GM12865 (cell line): ENCODE measurements at regions not wholly inside any gene's neighbourhood (a gene's known extent, or its start where the extent isn't known, plus 50 kb on each side); places are given as distances from the start of the nearest gene placed in this dataset.

Source experiments
- DNase-seq: peaks from one replicate; pipeline ENCODE4 v3.0.0; 2010; ENCODE audit warnings: low read depth
- H3K4me3 ChIP-seq: 2 replicates; pipeline ENCODE4 v1.5.1; 2011; ENCODE audit warnings: mild to moderate bottlenecking, low read depth, low read length, control low read depth
- CTCF ChIP-seq: IDR thresholded peaks from 2 replicates; pipeline ENCODE4 v1.5.1; 2011; ENCODE audit warnings: low read length, control low read depth, low read depth, inconsistent platforms; ENCODE audit not compliant: insufficient read depth; ENCODE audit errors: missing control alignments

- TF ChIP-seq CTCF = no peak
- no peak for DNase-seq
- H3K4me3 ChIP-seq = no peak overlapping the region
These were observed 99.3 kb downstream of the SINHCAF start for GRCh38 chr12:31226639-31227038.

DNA sequence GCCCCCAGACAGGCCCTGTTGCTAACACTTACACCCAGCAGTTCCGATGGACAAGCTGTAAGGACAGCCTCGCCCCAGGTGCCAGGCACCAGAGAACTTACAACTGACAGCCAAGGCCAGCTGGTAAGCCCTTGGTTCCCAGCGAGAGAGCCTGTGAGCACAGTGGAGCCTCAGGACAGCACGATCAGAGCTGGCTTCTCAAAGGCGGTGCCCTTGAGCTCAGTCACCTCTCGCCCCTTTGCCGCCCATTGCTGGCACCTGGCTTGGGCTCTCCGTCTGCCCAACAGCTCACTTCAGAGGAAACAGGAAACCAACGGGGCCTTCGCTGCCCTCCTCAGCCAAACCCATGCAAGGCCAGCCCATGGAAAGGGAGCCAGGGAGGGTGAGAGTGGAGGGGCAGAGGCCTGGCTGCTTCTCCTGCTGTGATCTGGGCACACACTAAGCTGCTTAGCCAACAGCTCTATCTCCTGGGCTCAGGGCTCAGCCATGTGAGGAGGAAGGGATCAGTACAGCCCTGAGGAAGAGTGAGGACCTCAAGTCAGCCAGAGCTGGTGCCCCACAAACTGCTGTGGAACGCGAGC, 98.5 kb downstream of the SINHCAF start:
- DNase-seq = no peak
- H3K4me3 ChIP-seq = no peak overlapping the region
- TF ChIP-seq CTCF = no peak

DNA sequence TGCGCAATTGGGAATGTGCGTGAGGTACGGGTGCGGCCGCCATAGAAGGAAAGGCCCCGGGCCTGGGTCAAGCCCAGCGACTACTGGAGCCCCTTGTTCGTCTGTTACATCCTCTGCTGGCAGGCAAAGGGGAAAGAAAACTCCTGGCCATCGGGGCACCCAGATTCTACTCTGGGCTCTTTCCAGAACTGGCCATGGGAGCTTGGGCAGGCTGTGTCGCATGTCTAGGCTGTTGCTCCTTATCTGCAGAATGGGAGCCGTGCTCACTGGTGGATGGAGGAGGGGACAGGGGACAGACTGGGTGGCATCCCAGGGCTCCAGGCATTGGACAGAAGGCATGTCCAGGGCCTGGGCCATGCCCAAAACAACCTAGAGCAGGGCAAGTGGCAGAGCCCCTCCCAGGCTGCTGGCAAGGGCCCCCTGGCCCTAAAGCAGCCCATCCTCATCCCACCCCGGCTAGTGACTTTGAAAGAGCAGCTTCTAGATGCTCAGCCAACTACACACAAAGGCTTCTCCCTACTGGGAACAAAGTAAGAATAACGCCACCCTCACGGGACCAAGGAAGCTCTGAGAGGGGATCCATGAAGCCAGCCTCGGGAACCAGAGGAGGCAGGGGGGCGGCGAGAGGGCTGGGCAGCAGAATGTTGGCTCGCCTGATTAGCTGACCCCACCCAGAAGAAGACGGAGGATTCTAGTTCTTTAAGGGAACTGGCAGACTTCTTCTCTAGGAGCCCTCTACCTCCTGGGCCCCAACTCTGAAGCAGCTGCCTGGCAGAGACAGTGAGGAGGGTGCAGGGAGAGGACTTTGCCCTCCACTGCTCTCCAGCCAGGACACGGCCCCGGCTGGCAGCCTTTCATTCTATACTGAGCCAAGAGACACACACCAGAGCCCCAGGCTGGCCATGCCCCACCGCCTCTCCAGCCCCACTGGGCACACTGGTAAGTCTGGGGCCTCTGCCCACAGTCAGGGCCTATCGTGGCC, 96.8 kb downstream of the SINHCAF start:
- no peak overlapping the region for H3K4me3 ChIP-seq
- no peak for DNase-seq
- no peak for TF ChIP-seq CTCF

DNA sequence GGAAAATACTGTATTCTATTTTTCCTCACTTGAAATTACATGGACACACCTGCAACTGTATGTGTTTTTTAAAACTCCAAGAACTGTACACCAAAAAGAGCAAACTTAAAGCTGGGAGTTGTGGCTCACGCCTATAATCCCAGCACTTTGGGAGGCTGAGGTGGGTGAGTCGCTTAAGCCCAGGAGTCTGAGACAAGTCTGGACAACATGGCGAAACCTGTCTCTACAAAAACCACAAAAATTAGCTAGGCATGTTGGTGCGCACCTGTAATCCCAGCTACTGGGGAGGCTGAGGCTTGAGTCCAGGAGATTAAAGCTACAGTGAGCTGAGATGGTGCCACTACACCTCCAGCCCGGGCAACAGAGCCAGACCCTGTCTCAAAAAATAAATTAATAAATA, 95.9 kb downstream of the SINHCAF start:
- H3K4me3 ChIP-seq = no peak overlapping the region
- DNase-seq = no peak
- no peak for TF ChIP-seq CTCF
